Endothelial cell of umbilical vein (primary cell): ENCODE measurements at regions not wholly inside any gene's neighbourhood (a gene's known extent, or its start where the extent isn't known, plus 50 kb on each side); places are given as distances from the start of the nearest gene placed in this dataset.

Experiments used
- EZH2 ChIP-seq: IDR thresholded peaks from 2 replicates; pipeline ENCODE4 v1.6.1; 2012; ENCODE audit warnings: borderline replicate concordance, low read depth, mild to moderate bottlenecking, moderate library complexity, low read length, inconsistent platforms; ENCODE audit not compliant: severe bottlenecking
- FOS ChIP-seq: IDR thresholded peaks from 2 replicates; pipeline ENCODE4 v1.6.1; 2011; ENCODE audit warnings: mild to moderate bottlenecking, low read length, moderate library complexity, borderline replicate concordance; ENCODE audit not compliant: insufficient read depth
- GATA2 ChIP-seq: IDR thresholded peaks from 2 replicates; pipeline ENCODE4 v1.7.0; 2011; ENCODE audit warnings: low read depth, mild to moderate bottlenecking, moderate library complexity, mixed read lengths, low read length; ENCODE audit not compliant: insufficient read length, insufficient read depth
- JUN ChIP-seq: IDR thresholded peaks from 2 replicates; pipeline ENCODE4 v1.6.1; 2011; ENCODE audit warnings: borderline replicate concordance, low read depth; ENCODE audit not compliant: insufficient read length, insufficient read depth
- MYC ChIP-seq: IDR thresholded peaks from one replicate; pipeline ENCODE4 v1.6.1; 2011; ENCODE audit warnings: mild to moderate bottlenecking, low read depth, low read length
- POLR2A ChIP-seq: IDR thresholded peaks from 2 replicates; pipeline ENCODE4 v1.6.1; 2012; ENCODE audit warnings: low read depth, mild to moderate bottlenecking, control low read depth, low read length
- TF ChIP-seq, protein P1 (sequence below), 2 donors: IDR thresholded peaks; 1 replicate in 1 of 2; 2 replicates in 1 of 2; pipeline ENCODE4 v1.5.1; 2011; ENCODE audit warnings: low read length in 2 of 2, mild to moderate bottlenecking in 2 of 2, moderate library complexity in 2 of 2, control low read depth in 1 of 2, inconsistent platforms in 1 of 2, low read depth in 1 of 2; ENCODE audit not compliant: insufficient read depth in 1 of 2; ENCODE audit errors: extremely low read depth in 1 of 2
- TF ChIP-seq, protein P2 (sequence below): IDR thresholded peaks from 2 replicates; pipeline ENCODE4 v1.6.1; 2011; ENCODE audit not compliant: insufficient read depth, insufficient read length

DNA sequence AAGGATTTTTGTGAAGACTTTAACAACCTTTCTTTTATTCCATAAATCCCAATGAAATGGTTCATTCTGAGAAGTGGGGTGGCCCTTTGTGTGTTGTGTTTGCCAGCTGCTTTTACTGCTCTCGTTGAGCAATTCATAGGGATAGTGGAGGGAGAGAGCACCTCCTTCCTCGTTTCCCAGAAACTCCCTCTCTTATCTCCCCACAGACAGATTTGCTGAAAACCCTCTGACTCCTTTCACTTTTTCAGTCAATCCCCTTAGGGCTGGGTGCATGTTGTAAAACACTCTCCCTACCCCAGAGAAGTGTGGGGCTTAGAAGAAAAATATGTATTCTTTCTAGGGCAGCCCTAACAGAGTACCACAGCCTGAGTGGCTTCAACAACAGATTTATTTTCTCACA, 557.2 kb upstream of the RGMA start:
- TF ChIP-seq, protein P1, sequence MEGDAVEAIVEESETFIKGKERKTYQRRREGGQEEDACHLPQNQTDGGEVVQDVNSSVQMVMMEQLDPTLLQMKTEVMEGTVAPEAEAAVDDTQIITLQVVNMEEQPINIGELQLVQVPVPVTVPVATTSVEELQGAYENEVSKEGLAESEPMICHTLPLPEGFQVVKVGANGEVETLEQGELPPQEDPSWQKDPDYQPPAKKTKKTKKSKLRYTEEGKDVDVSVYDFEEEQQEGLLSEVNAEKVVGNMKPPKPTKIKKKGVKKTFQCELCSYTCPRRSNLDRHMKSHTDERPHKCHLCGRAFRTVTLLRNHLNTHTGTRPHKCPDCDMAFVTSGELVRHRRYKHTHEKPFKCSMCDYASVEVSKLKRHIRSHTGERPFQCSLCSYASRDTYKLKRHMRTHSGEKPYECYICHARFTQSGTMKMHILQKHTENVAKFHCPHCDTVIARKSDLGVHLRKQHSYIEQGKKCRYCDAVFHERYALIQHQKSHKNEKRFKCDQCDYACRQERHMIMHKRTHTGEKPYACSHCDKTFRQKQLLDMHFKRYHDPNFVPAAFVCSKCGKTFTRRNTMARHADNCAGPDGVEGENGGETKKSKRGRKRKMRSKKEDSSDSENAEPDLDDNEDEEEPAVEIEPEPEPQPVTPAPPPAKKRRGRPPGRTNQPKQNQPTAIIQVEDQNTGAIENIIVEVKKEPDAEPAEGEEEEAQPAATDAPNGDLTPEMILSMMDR (IDR thresholded peaks at IDR 0.05; ENCODE audit: extremely low read depth in 1 of 2, insufficient read depth in 1 of 2, low read depth in 1 of 2, low read length in 2 of 2) = no peak
- TF ChIP-seq POLR2A = no peak
- TF ChIP-seq JUN = no peak
- TF ChIP-seq, protein P2, sequence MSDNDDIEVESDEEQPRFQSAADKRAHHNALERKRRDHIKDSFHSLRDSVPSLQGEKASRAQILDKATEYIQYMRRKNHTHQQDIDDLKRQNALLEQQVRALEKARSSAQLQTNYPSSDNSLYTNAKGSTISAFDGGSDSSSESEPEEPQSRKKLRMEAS = no peak
- no peak for TF ChIP-seq EZH2
- TF ChIP-seq GATA2 = no peak
- no peak for TF ChIP-seq FOS
- TF ChIP-seq MYC = no peak
